RWPE1 (cell line): ENCODE measurements at regions not wholly inside any gene's neighbourhood (a gene's known extent, or its start where the extent isn't known, plus 50 kb on each side); places are given as distances from the start of the nearest gene placed in this dataset.

Experiments
- CTCF ChIA-PET: fragments of 350-600 bp; sonication (Branson Sonifier 250); formaldehyde crosslinking; extraction: SDS; loops from one replicate; lab custom pipeline; 2021; lab: Yijun Ruan, JAX
- POLR2A ChIA-PET: fragments of 400-600 bp; formaldehyde crosslinking; extraction: SDS; loops from one replicate; lab custom pipeline; 2020; ENCODE audit warnings: antibody characterized with exemption; ENCODE audit not compliant: low non-redundant PET; lab: Yijun Ruan, JAX
- DNase-seq: peaks from one replicate; pipeline ENCODE4 v3.0.0; 2012; ENCODE audit warnings: low spot score
- H3K27ac ChIP-seq: fragments of 450-650 bp; 2 replicates; pipeline ENCODE4 v1.5.1; 2017
- TF ChIP-seq, protein P1 (sequence below): fragments of 450-650 bp; conservative IDR thresholded peaks from 2 replicates; pipeline ENCODE4 v1.5.1; 2017; ENCODE audit warnings: low read depth, mild to moderate bottlenecking

DNA sequence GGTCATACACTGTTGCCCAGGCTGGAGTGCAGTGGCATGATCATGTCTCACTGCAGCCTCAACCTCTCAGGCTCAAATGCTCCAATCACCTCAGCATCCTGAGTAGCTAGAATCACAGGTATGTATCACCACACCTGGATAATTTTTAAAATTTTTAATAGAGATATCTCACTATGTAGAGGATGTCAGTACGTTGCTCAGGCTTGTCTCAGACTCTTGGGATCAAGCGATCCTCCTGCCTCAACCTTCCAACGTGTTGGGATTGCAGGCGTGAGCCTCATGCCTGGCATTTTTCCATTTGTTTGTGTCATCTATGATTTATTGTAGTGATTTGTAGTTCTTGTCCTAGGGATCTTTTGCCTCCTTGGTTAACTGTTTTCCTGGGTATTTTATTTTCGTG lies 985.2 kb upstream of the B3GALT2 start:
- ChIA-PET CTCF (interaction anchor here (0.8 kb wide), 1 partner anchor 478 kb away, joined by 6 read pairs; no protein-coding TSS in a partner anchor), POLR2A (no interaction called here)
- TF ChIP-seq, protein P1, sequence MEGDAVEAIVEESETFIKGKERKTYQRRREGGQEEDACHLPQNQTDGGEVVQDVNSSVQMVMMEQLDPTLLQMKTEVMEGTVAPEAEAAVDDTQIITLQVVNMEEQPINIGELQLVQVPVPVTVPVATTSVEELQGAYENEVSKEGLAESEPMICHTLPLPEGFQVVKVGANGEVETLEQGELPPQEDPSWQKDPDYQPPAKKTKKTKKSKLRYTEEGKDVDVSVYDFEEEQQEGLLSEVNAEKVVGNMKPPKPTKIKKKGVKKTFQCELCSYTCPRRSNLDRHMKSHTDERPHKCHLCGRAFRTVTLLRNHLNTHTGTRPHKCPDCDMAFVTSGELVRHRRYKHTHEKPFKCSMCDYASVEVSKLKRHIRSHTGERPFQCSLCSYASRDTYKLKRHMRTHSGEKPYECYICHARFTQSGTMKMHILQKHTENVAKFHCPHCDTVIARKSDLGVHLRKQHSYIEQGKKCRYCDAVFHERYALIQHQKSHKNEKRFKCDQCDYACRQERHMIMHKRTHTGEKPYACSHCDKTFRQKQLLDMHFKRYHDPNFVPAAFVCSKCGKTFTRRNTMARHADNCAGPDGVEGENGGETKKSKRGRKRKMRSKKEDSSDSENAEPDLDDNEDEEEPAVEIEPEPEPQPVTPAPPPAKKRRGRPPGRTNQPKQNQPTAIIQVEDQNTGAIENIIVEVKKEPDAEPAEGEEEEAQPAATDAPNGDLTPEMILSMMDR, result no peak

DNA sequence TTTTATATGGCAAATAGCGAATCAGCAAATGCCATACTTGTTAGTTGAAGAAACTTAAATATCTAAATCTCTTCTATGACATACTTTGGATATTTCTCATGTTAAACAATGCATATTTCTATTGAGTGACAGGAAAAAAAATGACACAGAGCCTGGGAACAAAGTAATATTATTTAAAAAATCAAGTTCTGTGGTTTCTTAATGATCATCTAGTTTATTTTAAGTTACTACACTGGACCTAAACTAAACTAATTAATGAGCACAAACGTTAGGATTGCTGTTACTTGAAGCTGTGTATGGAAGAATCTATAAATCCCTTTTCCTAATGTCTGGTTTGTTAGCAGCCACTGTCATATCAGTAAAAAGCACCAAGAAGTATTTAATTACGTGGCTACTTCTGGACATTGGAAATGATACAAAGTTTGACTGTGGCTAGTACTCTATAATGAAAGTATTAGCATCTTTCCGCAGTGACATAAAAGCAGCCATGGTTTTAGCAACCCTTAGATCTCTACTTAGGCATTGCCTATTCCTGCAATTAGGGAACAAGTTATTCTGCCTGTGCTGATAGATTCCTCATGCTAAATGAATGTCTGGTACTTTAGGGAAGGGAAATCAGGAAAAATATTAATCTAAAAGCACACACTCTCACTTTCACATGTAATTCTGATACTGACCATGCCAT lies 981.7 kb upstream of the B3GALT2 start:
- TF ChIP-seq, protein P1, result no peak
- H3K27ac ChIP-seq, result no peak overlapping the region
- POLR2A ChIA-PET, result no interaction called here
- CTCF ChIA-PET, result no interaction called here
- no peak for DNase-seq

More for the DNA sequence above, 985.2 kb upstream of the B3GALT2 start:
- no peak overlapping the region for H3K27ac ChIP-seq
- no peak for DNase-seq

DNA sequence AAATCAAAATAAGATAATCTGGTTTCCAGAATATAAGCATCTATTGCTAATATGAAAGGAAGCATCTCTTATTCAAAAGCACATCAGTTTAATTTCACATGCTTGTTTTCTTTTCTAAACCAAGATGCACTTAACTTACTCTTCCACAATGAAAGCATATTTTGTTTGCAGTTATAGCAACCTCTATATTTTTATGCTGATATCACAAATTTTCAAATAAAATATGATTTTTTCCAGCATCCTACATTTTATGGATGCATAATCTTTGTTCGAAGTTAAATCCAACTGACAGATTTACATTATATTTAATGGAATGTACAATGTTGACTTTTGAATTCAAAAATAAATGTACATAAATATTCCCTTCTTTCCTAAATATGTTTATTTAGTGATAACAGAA lies 978.3 kb upstream of the B3GALT2 start:
- no peak for DNase-seq
- H3K27ac ChIP-seq, result no peak overlapping the region
- ChIA-PET CTCF (no interaction called here), POLR2A (no interaction called here)
- TF ChIP-seq, protein P1, result no peak

DNA sequence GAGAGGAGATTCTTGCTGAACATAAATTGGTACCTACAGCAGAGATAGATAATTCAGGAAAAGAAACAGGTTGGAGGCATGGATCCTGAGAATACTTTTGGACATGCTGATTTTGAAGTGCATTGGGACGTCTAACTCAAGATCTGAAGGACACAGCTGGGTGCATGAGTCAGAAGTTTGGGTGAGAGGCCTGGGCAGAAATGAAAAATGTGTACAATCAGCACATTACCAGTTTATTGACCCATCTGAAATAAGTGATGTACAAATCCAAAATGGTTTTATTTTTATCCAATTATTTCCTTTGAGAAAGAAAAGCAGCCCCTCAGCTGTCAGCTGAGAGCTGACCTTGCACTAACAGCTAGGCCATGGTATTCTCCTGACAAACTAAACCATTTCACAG lies 975.2 kb upstream of the B3GALT2 start:
- POLR2A ChIA-PET, result no interaction called here
- DNase-seq, result no peak
- CTCF ChIA-PET, result no interaction called here

DNA sequence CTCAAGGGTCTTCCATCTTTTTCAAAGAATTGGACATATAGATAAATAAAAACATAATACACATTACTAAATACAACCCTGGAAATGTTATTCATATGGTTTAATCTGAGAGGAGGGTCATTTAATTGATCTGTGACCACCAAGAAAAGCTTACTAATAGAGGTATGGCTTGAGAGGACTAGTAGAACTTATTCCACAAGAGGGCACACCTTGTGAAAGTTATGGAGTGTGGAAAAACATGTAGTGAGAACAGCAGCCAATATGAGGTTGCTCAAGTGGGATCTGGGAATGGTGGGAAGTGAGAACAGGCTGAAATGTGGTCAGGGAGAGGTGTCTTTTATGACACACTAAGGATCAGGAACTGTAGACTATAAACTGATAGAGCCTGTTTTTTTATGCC lies 973.5 kb upstream of the B3GALT2 start:
- CTCF ChIA-PET, result no interaction called here
- DNase-seq, result no peak
- H3K27ac ChIP-seq, result no peak overlapping the region
- POLR2A ChIA-PET, result no interaction called here
- TF ChIP-seq, protein P1, result no peak

More for the DNA sequence above, 975.2 kb upstream of the B3GALT2 start:
- H3K27ac ChIP-seq, result no peak overlapping the region
- TF ChIP-seq, protein P1, result no peak

DNA sequence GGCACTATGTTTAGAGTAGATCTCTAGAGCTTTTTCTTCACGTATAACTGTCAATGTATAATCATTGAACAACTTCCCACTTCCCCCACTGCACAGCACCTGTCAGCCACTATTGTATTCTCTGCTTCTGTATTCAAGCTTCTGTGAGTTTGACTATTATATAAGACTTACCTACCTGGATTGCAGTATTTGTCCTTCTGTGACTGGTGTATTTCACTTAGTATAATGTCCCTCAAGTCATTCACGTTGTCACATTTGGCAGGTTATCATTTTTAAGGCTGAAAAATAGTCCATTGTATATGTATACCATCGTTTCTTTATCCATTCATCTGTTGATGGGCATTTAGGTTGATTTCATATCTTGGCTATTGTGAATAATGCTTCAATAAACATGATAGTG lies 969.5 kb upstream of the B3GALT2 start:
- H3K27ac ChIP-seq, result no peak overlapping the region
- TF ChIP-seq, protein P1, result no peak
- no peak for DNase-seq
- ChIA-PET POLR2A (no interaction called here), CTCF (no interaction called here)
